ENCODE measurements at regions not wholly inside any gene's neighbourhood (a gene's known extent, or its start where the extent isn't known, plus 50 kb on each side); places are given as distances from the start of the nearest gene placed in this dataset.

GRCh38 chr10:56496186-56496486 lies 135.1 kb upstream of the ZWINT start (continued):
- no peak for TF ChIP-seq ZNF462 (CRISPR knock-in tag; IDR thresholded peaks at IDR 0.05)

GRCh38 chr10:56487746-56488145 lies 126.7 kb upstream of the ZWINT start:
- Mint-ChIP-seq H3K4me1 (no peaks in the 10 kb centered on the region), H3K4me3 (no peak overlapping the region), H3K27ac (no peak overlapping the region), H3K9me3 (no peaks in the 10 kb centered on the region), H3K36me3 (ENCODE audit: low read depth) (no peaks in the 10 kb centered on the region), H3K27me3 (ENCODE audit: insufficient read depth, low read depth, poor library complexity) (no peaks in the 10 kb centered on the region)
- H3K79me2 ChIP-seq (replicated peaks; ENCODE audit: insufficient read depth), result no peaks in the 10 kb centered on the region
- H4K20me1 ChIP-seq (replicated peaks; ENCODE audit: insufficient read depth), result no peaks in the 10 kb centered on the region
- no peak overlapping the region for H3K27ac ChIP-seq (ENCODE audit: low read depth)
- H3K4me2 ChIP-seq, result no peak overlapping the region
- H3F3A ChIP-seq (replicated peaks; ENCODE audit: low read depth), result no peaks in the 10 kb centered on the region
- no peaks in the 10 kb centered on the region for H3K36me3 ChIP-seq (ENCODE audit: insufficient read depth)
- H3K9me2 ChIP-seq (ENCODE audit: insufficient read depth), result no peaks in the 10 kb centered on the region
- H3K4me3 ChIP-seq, result no peak overlapping the region
- H3K4me1 ChIP-seq (ENCODE audit: insufficient read depth), result no peaks in the 10 kb centered on the region
- DNase-seq (ENCODE audit: low spot score) (no peak), ATAC-seq (no peak)
- no peak overlapping the region for H2AFZ ChIP-seq
- H3K27me3 ChIP-seq (ENCODE audit: insufficient read depth), result no peaks in the 10 kb centered on the region
- TF ChIP-seq EZH2 (IDR thresholded peaks at IDR 0.05; ENCODE audit: low read depth, unreplicated experiment) (no peak), ZNF114 (CRISPR knock-in tag; IDR thresholded peaks at IDR 0.05) (no peak), REST (IDR thresholded peaks at IDR 0.05; ENCODE audit: unreplicated experiment) (no peak), ETS1 (IDR thresholded peaks at IDR 0.05) (no peak), CTCF (conservative IDR thresholded peaks at IDR 0.05; ENCODE audit: low read depth in 2 of 2) (no peak)
